H1 (cell line): ENCODE measurements at regions not wholly inside any gene's neighbourhood (a gene's known extent, or its start where the extent isn't known, plus 50 kb on each side); places are given as distances from the start of the nearest gene placed in this dataset.

Source experiments
- CTCF ChIA-PET: fragments of 300-600 bp; sonication (Branson Sonifier 250); formaldehyde crosslinking; loops from one replicate; lab custom pipeline; 2021; ENCODE audit not compliant: partially characterized antibody; lab: Charles Lee
- POLR2A ChIA-PET: fragments of 300-600 bp; sonication (Branson Sonifier 250); formaldehyde crosslinking; loops from one replicate; lab custom pipeline; 2021; ENCODE audit warnings: inconsistent platforms; ENCODE audit not compliant: partially characterized antibody; lab: Charles Lee
- DNase-seq, 2 experiments: peaks; one replicate each; pipeline versions ENCODE4 v3.0.0 to v3.0.0-alpha.2; 2010 to 2022; ENCODE audit warnings: low spot score in 2 of 2, low read depth in 1 of 2, mixed read lengths in 1 of 2
- FAIRE-seq: peaks from 2 replicates; lab custom pipeline; 2011; peaks lifted over from hg19 to GRCh38; lab: Jason Lieb, UNC
- H2AFZ ChIP-seq: 2 replicates; pipeline ENCODE4 v1.8.1; 2012; ENCODE audit warnings: low read length, inconsistent platforms
- H2AK5ac ChIP-seq: 2 replicates; pipeline ENCODE4 v1.6.1; 2013; ENCODE audit warnings: low read depth, low read length
- H2BK120ac ChIP-seq: replicated peaks from 2 replicates; pipeline ENCODE3; 2013; ENCODE audit warnings: low read depth, low read length, inconsistent platforms
- H2BK12ac ChIP-seq: 2 replicates; pipeline ENCODE4 v1.6.1; 2013; ENCODE audit warnings: low read depth, low read length
- H2BK15ac ChIP-seq: 2 replicates; pipeline ENCODE4 v1.6.1; 2013; ENCODE audit warnings: low read length
- H2BK20ac ChIP-seq: 2 replicates; pipeline ENCODE4 v1.6.1; 2013; ENCODE audit warnings: low read length
- H2BK5ac ChIP-seq: 2 replicates; pipeline ENCODE4 v1.6.1; 2013; ENCODE audit warnings: low read depth, low read length
- H3K14ac ChIP-seq: 2 replicates; pipeline ENCODE4 v1.6.1; 2013; ENCODE audit warnings: inconsistent platforms; ENCODE audit not compliant: insufficient read length
- H3K18ac ChIP-seq: 2 replicates; pipeline ENCODE4 v1.6.1; 2013; ENCODE audit warnings: low read length; ENCODE audit errors: extremely low read depth
- H3K23ac ChIP-seq: 2 replicates; pipeline ENCODE4 v1.6.1; 2013; ENCODE audit warnings: inconsistent platforms; ENCODE audit not compliant: insufficient read length
- H3K23me2 ChIP-seq: 2 replicates; pipeline ENCODE4 v1.6.1; 2013; ENCODE audit warnings: low read depth, low read length
- H3K27ac ChIP-seq: 2 replicates; pipeline ENCODE4 v1.6.1; 2011; ENCODE audit warnings: low read depth, low read length, inconsistent platforms
- H3K27me3 ChIP-seq, 4 experiments: replicated peaks in 1 of 4; 1 replicate in 1 of 4; 2 replicates in 3 of 4; pipeline versions ENCODE4 v1.6.1 to v1.8.1; 2011 to 2013; ENCODE audit warnings: low read length in 3 of 4, mild to moderate bottlenecking in 3 of 4, inconsistent platforms in 2 of 4, mixed read lengths in 2 of 4, moderate library complexity in 1 of 4; ENCODE audit not compliant: control insufficient read depth in 3 of 4, insufficient read depth in 3 of 4; ENCODE audit errors: extremely low read depth in 1 of 4
- H3K36me3 ChIP-seq, 4 experiments: 2 replicates each; pipeline versions ENCODE4 v1.6.1 to v1.8.1; 2011 to 2013; ENCODE audit warnings: mild to moderate bottlenecking in 4 of 4, low read length in 3 of 4, moderate library complexity in 2 of 4, control low read depth in 1 of 4, inconsistent platforms in 1 of 4; ENCODE audit not compliant: insufficient read depth in 4 of 4, control insufficient read depth in 2 of 4
- H3K4ac ChIP-seq: replicated peaks from 2 replicates; pipeline ENCODE3; 2013; ENCODE audit warnings: low read length, low read depth, mixed read lengths, inconsistent platforms; ENCODE audit not compliant: insufficient read length
- H3K4me1 ChIP-seq, 4 experiments: replicated peaks in 1 of 4; 1 replicate in 1 of 4; 2 replicates in 3 of 4; pipeline versions ENCODE4 v1.6.1 to v1.8.1; 2011 to 2013; ENCODE audit warnings: low read length in 3 of 4, inconsistent platforms in 2 of 4, mixed read lengths in 1 of 4; ENCODE audit not compliant: insufficient read depth in 4 of 4, control insufficient read depth in 3 of 4
- H3K4me2 ChIP-seq, 2 experiments: 2 replicates each; pipeline versions ENCODE4 v1.6.1 to v1.8.1; 2011 to 2013; ENCODE audit warnings: low read depth in 2 of 2, low read length in 2 of 2, control low read depth in 1 of 2, inconsistent platforms in 1 of 2, mild to moderate bottlenecking in 1 of 2; ENCODE audit not compliant: insufficient read depth in 1 of 2
- H3K4me3 ChIP-seq, 4 experiments: fragments of 200-600, 300-600 bp in 1 of 4; sonication (generic), shearing (Covaris generic), sonication (Bioruptor Twin) in 1 of 4; 2 replicates each; pipeline versions ENCODE4 v1.5.1 to v1.8.1; 2011 to 2016; ENCODE audit warnings: low read length in 4 of 4, low read depth in 3 of 4, control low read depth in 2 of 4, inconsistent platforms in 2 of 4, mild to moderate bottlenecking in 2 of 4, mixed read lengths in 1 of 4, moderate library complexity in 1 of 4; ENCODE audit not compliant: insufficient read depth in 2 of 4; ENCODE audit errors: extremely low read depth in 1 of 4
- H3K56ac ChIP-seq: replicated peaks from 2 replicates; pipeline ENCODE3; 2013; ENCODE audit warnings: low read depth, mild to moderate bottlenecking, mixed read lengths, low read length, inconsistent platforms; ENCODE audit not compliant: insufficient read length
- H3K79me1 ChIP-seq: 2 replicates; pipeline ENCODE4 v1.6.1; 2013; ENCODE audit warnings: low read depth, low read length, control low read depth
- H3K79me2 ChIP-seq, 2 experiments: 2 replicates each; pipeline versions ENCODE4 v1.6.1 to v1.8.1; 2012 to 2013; ENCODE audit warnings: low read length in 2 of 2, mild to moderate bottlenecking in 2 of 2, inconsistent platforms in 1 of 2; ENCODE audit not compliant: insufficient read depth in 2 of 2, control insufficient read depth in 1 of 2
- H3K9ac ChIP-seq, 4 experiments: replicated peaks in 1 of 4; 1 replicate in 1 of 4; 2 replicates in 3 of 4; pipeline versions ENCODE4 v1.6.1 to v1.8.1; 2011 to 2013; ENCODE audit warnings: low read depth in 3 of 4, low read length in 3 of 4, control low read depth in 2 of 4, mild to moderate bottlenecking in 2 of 4, moderate library complexity in 2 of 4, inconsistent platforms in 1 of 4; ENCODE audit errors: extremely low read depth in 1 of 4
- H3K9me3 ChIP-seq, 2 experiments: 2 replicates each; pipeline versions ENCODE4 v1.6.1 to v1.8.1; 2012 to 2013; ENCODE audit warnings: mild to moderate bottlenecking in 2 of 2, moderate library complexity in 2 of 2, control low read depth in 1 of 2, inconsistent platforms in 1 of 2, low read depth in 1 of 2, low read length in 1 of 2, mixed read lengths in 1 of 2; ENCODE audit not compliant: insufficient read depth in 2 of 2
- H4K20me1 ChIP-seq, 2 experiments: replicated peaks in 1 of 2; 2 replicates each; pipeline versions ENCODE3 to v1.8.1; 2011 to 2013; ENCODE audit warnings: inconsistent platforms in 2 of 2, low read length in 2 of 2, mild to moderate bottlenecking in 1 of 2; ENCODE audit not compliant: insufficient read depth in 2 of 2, control insufficient read depth in 1 of 2
- H4K5ac ChIP-seq: 2 replicates; pipeline ENCODE4 v1.6.1; 2013; ENCODE audit warnings: low read length, low read depth, mixed read lengths, inconsistent platforms; ENCODE audit not compliant: insufficient read length
- H4K8ac ChIP-seq: 2 replicates; pipeline ENCODE4 v1.8.0; 2013; ENCODE audit warnings: mild to moderate bottlenecking, moderate library complexity, low read length, inconsistent platforms; ENCODE audit not compliant: insufficient read depth; ENCODE audit errors: extremely low read depth
- H4K91ac ChIP-seq: replicated peaks from 2 replicates; pipeline ENCODE3; 2013; ENCODE audit warnings: low read length, mixed read lengths, inconsistent platforms; ENCODE audit not compliant: insufficient read length
- ASH2L ChIP-seq: fragments of 200-600, 300-600 bp; sonication (generic); IDR thresholded peaks from one replicate; pipeline ENCODE4 v1.7.1; 2017; ENCODE audit warnings: low read length
- CBX8 ChIP-seq: fragments of 300-800, 300-1000 bp; sonication (generic); IDR thresholded peaks from 2 replicates; pipeline ENCODE4 v1.7.1; 2016; ENCODE audit warnings: low read depth, low read length, borderline replicate concordance
- CTBP2 ChIP-seq: IDR thresholded peaks from 2 replicates; pipeline ENCODE4 v1.7.0; 2011; ENCODE audit warnings: borderline replicate concordance, mild to moderate bottlenecking, moderate library complexity, mixed read lengths, low read length; ENCODE audit not compliant: insufficient read depth, insufficient read length
- GABPA ChIP-seq: IDR thresholded peaks from 2 replicates; pipeline ENCODE4 v1.6.1; 2011; ENCODE audit warnings: mild to moderate bottlenecking, low read length, moderate library complexity, borderline replicate concordance; ENCODE audit not compliant: insufficient read depth
- KDM1A ChIP-seq: fragments of 200-600, 300-600 bp; sonication (generic); IDR thresholded peaks from 2 replicates; pipeline ENCODE4 v1.7.1; 2016; ENCODE audit warnings: mild to moderate bottlenecking, low read length, borderline replicate concordance
- KDM5A ChIP-seq: fragments of 200-600 bp; IDR thresholded peaks from 2 replicates; pipeline ENCODE4 v1.7.1; 2012; ENCODE audit warnings: mild to moderate bottlenecking, low read length, inconsistent platforms, mixed read lengths
- NANOG ChIP-seq: IDR thresholded peaks from 2 replicates; pipeline ENCODE4 v1.6.1; 2011; ENCODE audit warnings: low read length, low read depth, mild to moderate bottlenecking, inconsistent platforms; ENCODE audit not compliant: insufficient read depth, poor library complexity, severe bottlenecking
- NRF1 ChIP-seq: IDR thresholded peaks from 2 replicates; pipeline ENCODE4 v1.6.1; 2011; ENCODE audit warnings: mild to moderate bottlenecking, low read depth, low read length, improper control_type of control experiment
- POLR2A ChIP-seq, 2 experiments: IDR thresholded peaks; 1 replicate in 1 of 2; 2 replicates in 1 of 2; pipeline ENCODE4 v1.6.1; 2011; ENCODE audit warnings: low read depth in 2 of 2, low read length in 2 of 2, mild to moderate bottlenecking in 2 of 2; ENCODE audit errors: control extremely low read depth in 1 of 2
- POLR2AphosphoS5 ChIP-seq: IDR thresholded peaks from 2 replicates; pipeline ENCODE4 v1.6.1; 2011; ENCODE audit warnings: low read depth, low read length
- RBBP5 ChIP-seq: IDR thresholded peaks from 2 replicates; pipeline ENCODE4 v1.7.1; 2012; ENCODE audit warnings: low read depth, mild to moderate bottlenecking, inconsistent platforms, low read length, moderate library complexity, borderline replicate concordance
- SP4 ChIP-seq: IDR thresholded peaks from 2 replicates; pipeline ENCODE4 v1.6.1; 2012; ENCODE audit warnings: low read length, inconsistent platforms
- SRF ChIP-seq: IDR thresholded peaks from 2 replicates; pipeline ENCODE4 v1.6.1; 2011; ENCODE audit warnings: mild to moderate bottlenecking, low read depth, low read length, moderate library complexity
- TAF1 ChIP-seq: IDR thresholded peaks from 2 replicates; pipeline ENCODE4 v1.6.1; 2011; ENCODE audit warnings: mild to moderate bottlenecking, low read depth, low read length
- WGBS, 2 experiments: shearing (Covaris generic) in 1 of 2; methylation state at CpG; one replicate each; pipeline versions ENCODE4 v1.1.6 to v1.1.7; 2013 to 2015; ENCODE audit warnings: low lambda C conversion rate in 2 of 2, mixed read lengths in 2 of 2, inconsistent platforms in 1 of 2, low coverage in 1 of 2, missing lambda C conversion rate in 1 of 2; ENCODE audit not compliant: insufficient replicate concordance in 2 of 2, insufficient coverage in 1 of 2, insufficient read length in 1 of 2; ENCODE audit errors: extremely low coverage in 1 of 2, missing lambda C conversion rate in 1 of 2; 5-methylcytosine and 5-hydroxymethylcytosine counted together
- TF ChIP-seq, protein P1 (sequence below): IDR thresholded peaks from 2 replicates; pipeline ENCODE4 v1.6.1; 2012; ENCODE audit warnings: inconsistent platforms

DNA sequence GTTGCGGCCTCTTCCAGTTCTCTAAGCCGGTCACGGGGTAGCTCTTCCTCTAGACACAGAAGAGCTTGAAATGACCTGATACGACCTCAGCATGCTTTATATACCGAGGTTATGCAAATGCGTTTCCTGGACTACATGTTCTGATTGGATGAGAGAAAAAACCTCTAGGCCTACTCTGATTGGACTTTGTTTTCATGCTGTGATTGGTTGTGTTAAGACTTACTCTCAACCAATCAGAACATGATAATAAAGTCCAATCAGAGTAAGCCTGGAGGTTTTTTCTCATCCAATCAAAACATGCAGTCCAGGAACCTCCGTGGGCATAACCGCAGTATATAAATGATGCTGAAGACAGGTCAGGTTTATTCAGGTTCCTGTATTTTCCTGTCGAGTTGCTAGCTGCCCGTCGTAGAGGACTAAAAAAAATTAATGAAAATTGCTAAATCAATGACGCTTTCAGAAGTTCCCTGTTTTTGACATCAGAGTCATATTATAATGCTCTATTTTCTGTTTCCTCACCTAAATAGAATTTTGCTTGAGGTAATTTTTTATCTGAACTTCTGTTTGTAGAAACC, 177.4 kb downstream of the POTEB3 start:
- Histone ChIP-seq H3K56ac (no peak overlapping the region), H3K9ac (no peak overlapping the region), H3K4me1 (no peaks in the 10 kb centered on the region), H3K14ac (no peak overlapping the region), H3K79me2 (no peaks in the 10 kb centered on the region), H3K4me3 (no peak overlapping the region), H2BK120ac (no peak overlapping the region), H2BK20ac (no peak overlapping the region), H3K79me1 (no peaks in the 10 kb centered on the region), H2AK5ac (no peak overlapping the region), H3K4ac (no peak overlapping the region), H2BK15ac (no peak overlapping the region), H2BK12ac (no peak overlapping the region), H3K27ac (no peak overlapping the region), H3K23ac (no peak overlapping the region), H4K5ac (no peak overlapping the region), H3K9me3 (peaks cover 26 to 33% of the 10 kb centered on the region in 2 experiments), H3K23me2 (no peaks in the 10 kb centered on the region), H2AFZ (no peak overlapping the region), H3K36me3 (no peaks in the 10 kb centered on the region), H4K20me1 (no peaks in the 10 kb centered on the region), H4K91ac (no peak overlapping the region), H3K4me2 (no peak overlapping the region), H4K8ac (no peak overlapping the region), H3K18ac (no peak overlapping the region), H3K27me3 (no peaks in the 10 kb centered on the region), H2BK5ac (no peak overlapping the region)
- DNase-seq (no peak), FAIRE-seq (no peak)
- ChIA-PET POLR2A (no interaction called here), CTCF (no interaction called here)
- WGBS, 2 experiments = 87% methylated on average over 12 of the region's 12 CpGs; no CpG with 5 or more reads in 1 of the 2 experiments
- TF ChIP-seq KDM1A = no peak
- no peak for TF ChIP-seq ASH2L
- TF ChIP-seq SP4 = no peak
- TF ChIP-seq TAF1 = no peak
- no peak for TF ChIP-seq RBBP5
- no peak for TF ChIP-seq NRF1
- no peak for TF ChIP-seq CTBP2
- no peak for TF ChIP-seq NANOG
- TF ChIP-seq, protein P1, sequence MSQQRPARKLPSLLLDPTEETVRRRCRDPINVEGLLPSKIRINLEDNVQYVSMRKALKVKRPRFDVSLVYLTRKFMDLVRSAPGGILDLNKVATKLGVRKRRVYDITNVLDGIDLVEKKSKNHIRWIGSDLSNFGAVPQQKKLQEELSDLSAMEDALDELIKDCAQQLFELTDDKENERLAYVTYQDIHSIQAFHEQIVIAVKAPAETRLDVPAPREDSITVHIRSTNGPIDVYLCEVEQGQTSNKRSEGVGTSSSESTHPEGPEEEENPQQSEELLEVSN = no peak
- no peak for TF ChIP-seq POLR2AphosphoS5
- TF ChIP-seq SRF = no peak
- no peak for TF ChIP-seq CBX8
- TF ChIP-seq KDM5A = no peak
- TF ChIP-seq GABPA = no peak
- TF ChIP-seq POLR2A (IDR thresholded peaks at IDR 0.05; ENCODE audit: control extremely low read depth in 1 of 2, low read depth in 2 of 2, low read length in 2 of 2) = no peak
